T-helper 1 cell treated with Interleukin-12 subunit alpha and Interleukin-12 subunit beta and Interleukin-4 antibody, amounts not matched to agents 30 ng/mL and 1 ng/mL, for 36 hours (primary cell): ENCODE measurements at regions not wholly inside any gene's neighbourhood (a gene's known extent, or its start where the extent isn't known, plus 50 kb on each side); places are given as distances from the start of the nearest gene placed in this dataset.
"Not testable (repeated sequence)": the region's sequence is repeated elsewhere in the genome, so short reads cannot be mapped to it uniquely, and the experiment has no call there.

ENCODE experiments used
- intact Hi-C: fragments of 100-400 bp; cut with micrococcal nuclease; formaldehyde crosslinking; loops from one replicate; pipeline ENCODE4 v1.15.1; 2024

DNA sequence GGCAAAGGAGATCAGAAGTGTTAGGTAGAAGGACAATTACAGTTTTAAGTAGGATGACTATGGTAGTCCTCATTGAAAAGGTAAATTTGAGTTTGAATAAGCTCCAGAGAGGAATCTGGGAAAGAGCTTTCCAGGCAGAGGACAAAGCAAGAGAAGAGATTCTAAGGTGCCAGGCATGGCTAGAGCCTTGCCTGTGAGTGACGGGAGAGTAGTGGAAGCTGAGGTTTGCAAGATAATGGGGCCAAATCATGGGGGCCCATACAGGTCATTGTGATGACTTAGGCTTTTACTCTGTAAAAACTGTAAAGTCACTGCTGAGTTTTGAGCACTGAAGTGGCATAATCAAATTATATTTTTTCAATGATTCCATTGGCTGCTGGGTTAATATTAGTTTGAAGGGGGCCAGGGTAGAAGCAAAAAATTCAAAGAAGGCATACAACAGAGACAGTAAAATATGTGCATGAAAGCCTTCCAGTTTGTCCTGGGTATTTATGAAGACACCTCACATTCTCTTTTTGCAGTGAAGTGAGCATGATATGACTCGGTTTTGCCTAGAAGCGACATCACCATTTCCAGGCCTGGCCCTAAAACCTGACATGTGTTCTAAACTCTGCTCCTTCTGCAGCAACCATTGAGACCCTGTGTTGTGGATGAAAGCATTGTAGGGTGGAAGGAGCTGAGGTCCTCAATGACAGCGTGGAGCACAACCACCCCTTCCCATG lies 279.8 kb upstream of the TNC start:
- intact Hi-C loops: no loop called here

- intact Hi-C loops: no loop called here
Measured at GRCh38 chr9:115398313-115398650, 280.3 kb upstream of the TNC start.

DNA sequence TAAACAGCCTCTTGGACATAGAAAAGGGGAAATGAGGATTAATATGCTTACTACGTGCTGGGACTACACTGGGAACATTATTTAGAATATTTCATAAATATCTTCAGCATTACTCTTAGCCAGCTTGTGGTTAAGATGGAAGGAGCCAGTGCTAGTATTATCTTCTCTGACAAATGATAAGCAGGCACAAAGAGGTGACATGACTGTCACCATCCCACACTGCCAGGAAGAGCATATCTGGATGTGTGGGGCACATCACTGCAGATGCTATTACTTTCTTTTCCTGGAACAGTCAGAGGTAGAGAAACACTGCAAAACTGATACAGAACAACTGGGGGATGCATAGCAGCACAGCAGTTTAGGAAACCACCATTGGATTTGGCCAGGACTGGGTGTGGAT lies 281.0 kb upstream of the TNC start:
- intact Hi-C loops: no loop called here

DNA sequence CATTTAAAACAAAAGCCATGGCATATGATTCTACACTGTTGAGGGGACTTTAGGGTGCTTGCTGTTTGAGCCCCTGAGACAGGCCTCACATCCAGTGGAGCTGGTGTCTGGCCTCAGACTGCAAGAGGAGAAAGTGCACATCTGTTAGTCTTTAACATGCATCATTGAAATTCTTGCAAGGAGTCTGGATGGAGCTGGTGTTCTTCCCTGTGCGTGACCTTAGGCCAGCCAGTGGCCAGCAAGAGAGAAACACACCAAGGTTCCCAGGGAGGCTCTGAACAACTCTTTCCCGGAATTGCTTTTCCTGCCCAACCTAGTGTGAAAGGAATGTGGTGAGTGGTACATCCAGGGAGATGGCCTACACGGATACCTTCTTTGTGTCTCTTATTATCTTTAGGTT lies 282.8 kb upstream of the TNC start:
- intact Hi-C loops: no loop called here

- intact Hi-C loops: no loop called here
Measured at GRCh38 chr9:115401756-115402327, 283.9 kb upstream of the TNC start.

DNA sequence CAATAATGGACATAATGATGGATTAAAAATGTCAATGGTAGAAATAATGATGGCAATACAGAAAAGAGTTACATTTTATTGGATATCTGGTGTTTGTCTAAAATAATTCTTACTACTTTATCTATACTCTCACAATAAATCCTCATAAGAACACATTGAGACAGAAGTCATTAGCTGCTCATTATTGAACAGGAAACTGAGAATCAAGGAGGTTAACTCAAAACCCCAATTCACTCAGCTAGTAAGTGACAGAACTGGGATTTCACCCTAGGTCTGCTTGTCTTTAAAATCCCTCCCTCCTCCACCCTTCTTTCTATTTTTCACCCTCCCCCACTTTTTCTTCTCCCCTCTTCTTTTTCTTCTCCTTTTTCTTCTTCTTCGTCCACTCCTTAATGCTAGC lies 285.8 kb upstream of the TNC start:
- intact Hi-C loops: no loop called here

GRCh38 chr9:115404311-115404710 lies 286.4 kb upstream of the TNC start:
- intact Hi-C loops: no loop called here

DNA sequence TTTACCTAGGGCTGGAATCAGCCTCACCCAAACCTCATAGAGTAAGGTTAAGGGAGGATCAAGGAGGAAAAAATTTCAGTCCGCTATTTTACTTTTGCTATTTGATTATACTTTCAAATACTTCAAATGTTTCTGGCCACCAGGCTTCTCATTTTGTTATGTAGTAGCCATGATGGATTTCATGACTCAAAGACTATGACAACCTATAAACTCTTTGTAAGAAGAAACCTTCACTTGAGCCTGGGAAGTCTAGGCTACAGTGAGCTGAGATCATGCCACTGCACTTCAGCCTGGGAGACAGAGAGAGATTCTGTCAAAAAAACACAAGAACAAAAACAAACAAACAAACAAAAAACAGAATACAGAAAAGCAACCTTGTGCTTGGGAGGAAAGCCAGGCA lies 293.6 kb upstream of the TNC start:
- intact Hi-C loops: no loop called here

- intact Hi-C loops: no loop called here
Measured at GRCh38 chr9:115411993-115412452, 294.1 kb upstream of the TNC start.

DNA sequence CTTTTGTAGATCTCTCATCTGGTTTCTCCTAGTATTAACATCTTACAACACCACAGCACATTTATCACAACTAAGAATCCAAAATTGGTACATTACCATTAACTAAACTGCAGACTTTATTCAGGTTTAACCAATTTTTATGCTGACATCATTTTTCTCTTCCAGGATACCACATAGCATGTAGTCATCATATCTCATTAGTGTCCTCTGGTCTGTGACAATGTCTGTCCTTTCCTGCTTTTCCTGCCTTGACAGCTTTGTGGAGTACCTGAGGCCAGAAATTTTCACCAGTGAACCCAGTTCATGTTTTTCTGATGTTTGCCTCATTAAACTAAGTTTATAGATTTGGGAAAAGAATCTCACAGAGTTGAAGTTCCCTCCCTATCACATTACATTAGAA lies 294.7 kb upstream of the TNC start:
- intact Hi-C loops: no loop called here

DNA sequence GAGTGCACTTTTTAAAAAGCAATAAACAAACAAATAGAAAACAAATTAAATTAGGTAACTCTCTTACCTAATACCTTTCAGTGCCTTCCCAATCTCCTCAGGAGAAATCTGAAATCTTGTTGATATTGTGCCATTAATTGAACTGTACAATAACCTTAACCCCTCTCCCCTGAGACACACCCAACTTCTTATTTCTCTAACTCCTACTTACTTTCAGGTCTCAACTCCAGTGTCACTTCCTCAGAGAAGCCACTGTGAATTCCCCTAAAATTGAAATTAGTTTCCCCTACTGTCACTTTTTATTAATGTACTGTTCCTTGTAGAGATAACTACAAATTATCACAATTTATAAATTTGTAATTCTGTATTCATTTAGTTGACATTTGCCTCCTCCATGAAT lies 295.3 kb upstream of the TNC start:
- intact Hi-C loops: no loop called here

DNA sequence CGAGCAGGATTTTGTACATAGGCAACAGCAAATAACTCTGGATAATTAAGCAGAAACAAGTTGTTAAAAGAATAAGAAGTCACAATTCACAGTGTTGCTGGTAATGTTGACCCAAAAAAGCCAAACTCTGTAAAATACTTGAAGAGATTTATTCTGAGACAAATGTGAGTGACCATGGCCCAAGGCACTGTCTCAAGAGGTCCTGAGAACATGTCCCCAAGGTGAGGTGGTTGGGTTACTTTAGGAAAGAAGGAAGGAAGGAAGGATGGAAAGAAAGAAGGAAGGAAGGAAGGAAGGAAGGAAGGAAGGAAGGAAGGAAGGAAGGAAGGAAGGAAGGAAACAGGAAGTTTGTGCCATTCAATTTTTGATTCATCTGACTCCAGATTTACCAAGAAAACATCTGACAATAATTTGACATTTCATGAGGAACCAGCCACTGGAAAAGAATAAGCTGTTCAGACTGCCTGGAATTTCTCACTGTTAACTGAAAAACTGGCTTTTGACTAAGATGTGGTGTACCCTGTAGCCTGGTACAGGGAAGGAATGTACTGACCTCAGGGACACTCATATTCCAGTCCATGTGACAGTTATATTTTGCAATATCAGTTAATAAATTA lies 295.9 kb upstream of the TNC start:
- intact Hi-C loops: no loop called here

DNA sequence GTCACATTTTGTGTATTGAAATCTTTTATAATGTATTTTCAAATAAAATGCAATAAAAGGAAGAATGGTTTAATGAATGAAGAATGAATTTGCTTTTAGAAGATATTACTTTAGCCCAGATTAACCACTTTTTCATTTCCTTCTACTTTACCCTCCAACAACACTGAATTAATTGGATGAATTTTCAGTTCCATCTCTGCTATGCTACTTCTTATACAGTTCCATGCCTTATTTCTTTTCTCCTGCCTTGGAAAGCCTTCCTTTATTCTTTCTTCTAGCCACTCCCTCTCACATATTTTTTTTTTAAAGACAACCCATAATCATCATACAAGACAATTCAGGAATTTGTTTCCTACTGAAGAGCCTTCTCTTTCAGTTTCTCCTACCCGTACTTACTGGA lies 296.6 kb upstream of the TNC start:
- intact Hi-C loops: no loop called here

GRCh38 chr9:115415450-115415849 lies 297.5 kb upstream of the TNC start:
- intact Hi-C loops: no loop called here

DNA sequence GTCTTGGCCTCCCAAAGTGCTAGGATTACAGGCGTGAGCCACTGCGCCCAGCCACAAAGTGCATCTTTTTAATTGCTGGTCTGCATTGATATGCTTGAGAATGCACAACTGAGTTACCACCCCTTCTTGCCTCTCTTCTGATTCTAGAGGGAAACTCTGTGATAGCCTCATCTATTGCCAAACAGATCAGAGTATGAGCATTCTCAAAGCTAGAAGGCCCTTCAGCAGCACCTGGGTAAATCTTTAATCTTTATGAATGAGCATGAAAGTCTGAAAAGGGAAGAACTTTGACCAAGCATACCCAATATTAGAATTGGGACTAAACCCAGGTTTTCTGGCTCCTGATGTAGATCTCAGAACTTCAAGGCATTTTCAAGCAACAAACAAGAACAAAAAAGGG lies 298.3 kb upstream of the TNC start:
- intact Hi-C loops: no loop called here

DNA sequence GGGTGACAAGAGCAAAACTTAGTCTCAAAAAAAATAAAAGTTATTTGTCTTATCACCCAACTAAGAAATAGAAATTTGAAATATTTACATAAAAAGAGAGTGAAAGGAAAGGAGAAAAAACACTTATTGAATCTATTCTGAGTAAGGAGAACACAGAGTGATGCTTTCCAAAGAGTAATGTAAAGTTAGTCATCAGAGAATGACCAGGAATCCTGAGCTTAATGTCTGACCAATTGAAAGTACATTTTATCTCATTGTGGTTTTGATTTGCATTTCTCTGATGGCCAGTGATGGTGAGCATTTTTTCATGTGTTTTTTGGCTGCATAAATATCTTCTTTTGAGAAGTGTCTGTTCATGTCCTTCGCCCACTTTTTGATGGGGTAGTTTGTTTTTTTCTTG lies 300.2 kb upstream of the TNC start:
- intact Hi-C loops: not testable (repeated sequence)

DNA sequence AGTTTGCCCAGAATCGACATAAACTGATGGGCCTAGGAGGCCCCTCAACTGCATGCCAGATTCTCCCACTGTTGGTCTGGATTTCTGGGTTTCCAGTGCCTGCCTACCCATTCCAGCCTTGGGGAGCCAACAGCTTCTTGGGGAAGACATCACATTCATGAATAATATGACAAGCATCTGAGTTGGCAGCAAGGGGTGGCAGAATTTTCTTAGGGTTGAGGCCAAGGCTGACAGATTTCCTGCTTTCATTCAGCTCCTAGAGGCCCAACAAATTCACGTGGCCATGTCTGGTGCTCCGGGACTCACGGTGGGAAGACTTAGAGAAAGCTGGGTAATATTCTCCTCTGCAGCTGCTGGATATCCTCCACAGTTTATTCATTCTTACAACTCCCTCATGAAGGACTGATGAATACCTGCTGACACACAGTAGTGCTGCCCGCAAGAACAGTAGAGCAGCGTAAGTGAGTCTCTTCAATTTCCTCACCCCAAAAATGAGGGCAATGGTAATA lies 305.0 kb upstream of the TNC start:
- intact Hi-C loops: no loop called here

GRCh38 chr9:115423646-115424045 lies 305.7 kb upstream of the TNC start:
- intact Hi-C loops: no loop called here

DNA sequence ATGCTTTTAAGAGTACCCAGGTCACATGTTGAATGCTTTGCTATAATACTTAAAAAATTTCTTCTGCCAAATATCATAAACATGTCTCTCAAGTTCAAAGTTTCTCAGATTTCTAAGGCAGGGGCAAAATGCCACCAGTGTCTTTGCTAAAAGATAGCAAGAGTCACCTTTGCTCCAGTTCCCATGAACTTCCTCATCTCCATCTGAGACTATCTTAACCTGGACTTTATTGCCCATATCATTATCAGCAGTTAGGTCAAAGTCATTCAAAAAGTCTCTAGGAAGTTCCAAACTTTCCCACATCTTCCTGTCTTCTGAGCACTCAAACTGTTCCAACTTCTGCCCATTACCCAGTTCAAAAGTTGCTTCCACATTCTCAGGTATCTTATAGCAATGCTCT lies 307.6 kb upstream of the TNC start:
- intact Hi-C loops: no loop called here

- intact Hi-C loops: no loop called here
Measured at GRCh38 chr9:115437418-115437817, 319.5 kb upstream of the TNC start.

- intact Hi-C loops: no loop called here
Measured at GRCh38 chr9:115439641-115440040, 321.7 kb upstream of the TNC start.

GRCh38 chr9:115442054-115442453 lies 324.1 kb upstream of the TNC start:
- intact Hi-C loops: no loop called here

GRCh38 chr9:115443890-115444289 lies 325.9 kb upstream of the TNC start:
- intact Hi-C loops: no loop called here
